ENCODE measurements at regions not wholly inside any gene's neighbourhood (a gene's known extent, or its start where the extent isn't known, plus 50 kb on each side); places are given as distances from the start of the nearest gene placed in this dataset.

DNA sequence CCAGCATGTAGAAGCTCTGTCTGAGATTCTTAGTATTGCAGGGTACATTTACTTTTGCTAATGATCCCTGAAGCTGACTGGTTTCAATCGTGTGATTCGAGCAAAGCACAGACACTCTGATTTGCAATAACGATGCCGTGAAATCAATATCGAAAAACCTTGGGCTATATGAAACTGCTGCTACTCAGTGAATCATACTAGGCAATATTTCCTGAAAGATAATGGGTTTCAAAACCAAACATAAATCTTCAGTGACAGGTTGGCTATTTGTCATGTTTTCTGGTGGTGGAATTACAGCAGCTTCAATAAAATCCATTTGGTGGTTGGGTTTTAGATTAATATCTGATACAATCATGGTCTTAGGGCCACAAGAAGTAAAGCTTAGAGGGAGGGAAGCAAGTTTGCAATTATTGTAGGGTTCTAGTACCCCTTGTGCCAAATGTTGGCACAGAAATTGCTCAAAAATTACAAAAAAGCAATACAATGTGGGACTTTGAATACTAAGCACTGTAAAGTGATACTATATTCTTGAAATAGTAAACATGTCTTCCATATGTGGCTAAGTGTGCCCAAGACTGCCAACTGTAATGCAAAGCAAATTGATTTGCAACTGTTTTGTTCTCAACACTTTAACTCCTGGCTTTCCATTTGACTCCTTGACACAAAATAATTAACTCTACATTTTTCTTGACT, 112.4 kb upstream of the JAZF1 start:
- no peak for DNase-seq (ENCODE audit: low read depth)

GRCh38 chr7:28293527-28293835, 112.9 kb upstream of the JAZF1 start:
- no peak for DNase-seq (ENCODE audit: low read depth)

DNA sequence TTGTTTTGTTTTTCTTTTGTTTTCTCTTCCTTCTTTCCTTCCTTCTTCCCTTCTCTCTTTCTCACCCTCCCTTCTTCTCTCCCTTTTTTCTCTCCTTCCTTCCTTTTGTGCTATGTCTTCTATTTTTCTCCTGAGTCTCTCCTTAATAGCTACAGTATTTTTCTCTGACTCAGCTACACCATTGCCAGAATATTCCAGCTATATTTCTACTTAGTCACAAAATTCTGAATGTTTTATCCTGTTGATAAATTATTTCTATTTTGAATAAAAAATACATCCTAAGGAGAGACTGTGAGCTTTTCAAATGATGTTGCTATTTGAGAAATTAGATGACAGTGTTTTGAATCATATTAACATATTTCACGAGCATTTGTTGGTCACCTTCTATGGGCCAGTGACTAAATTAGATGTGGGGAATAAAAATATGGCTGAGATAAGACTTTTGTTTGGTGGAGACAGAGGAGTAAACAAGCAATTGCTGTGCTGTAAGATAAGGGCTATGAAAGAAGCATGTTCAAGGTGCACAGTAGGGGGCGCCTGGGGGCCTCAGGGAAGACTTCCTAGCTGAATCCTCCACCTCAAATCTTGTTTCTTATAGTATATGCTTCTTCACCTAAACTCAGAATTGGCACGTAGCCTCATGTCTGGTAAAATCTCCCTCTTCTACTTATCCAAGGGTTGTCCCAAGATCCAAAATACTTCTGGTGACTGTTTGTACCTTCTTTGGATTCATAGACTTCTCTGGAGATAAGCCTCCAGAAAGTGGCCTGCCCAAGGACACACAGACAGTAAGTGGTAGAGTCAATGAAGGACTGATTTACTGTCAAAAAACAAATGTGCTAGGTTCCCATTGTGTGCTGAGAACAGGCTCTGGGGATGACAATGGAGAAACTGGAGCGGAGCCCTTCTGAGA, 115.5 kb upstream of the CREB5 start:
- DNase-seq (ENCODE audit: low read depth) = peak; percentile 24

- DNase-seq (ENCODE audit: low read depth) = no peak
Measured at GRCh38 chr7:28297801-28298459, 114.4 kb upstream of the CREB5 start.

DNA sequence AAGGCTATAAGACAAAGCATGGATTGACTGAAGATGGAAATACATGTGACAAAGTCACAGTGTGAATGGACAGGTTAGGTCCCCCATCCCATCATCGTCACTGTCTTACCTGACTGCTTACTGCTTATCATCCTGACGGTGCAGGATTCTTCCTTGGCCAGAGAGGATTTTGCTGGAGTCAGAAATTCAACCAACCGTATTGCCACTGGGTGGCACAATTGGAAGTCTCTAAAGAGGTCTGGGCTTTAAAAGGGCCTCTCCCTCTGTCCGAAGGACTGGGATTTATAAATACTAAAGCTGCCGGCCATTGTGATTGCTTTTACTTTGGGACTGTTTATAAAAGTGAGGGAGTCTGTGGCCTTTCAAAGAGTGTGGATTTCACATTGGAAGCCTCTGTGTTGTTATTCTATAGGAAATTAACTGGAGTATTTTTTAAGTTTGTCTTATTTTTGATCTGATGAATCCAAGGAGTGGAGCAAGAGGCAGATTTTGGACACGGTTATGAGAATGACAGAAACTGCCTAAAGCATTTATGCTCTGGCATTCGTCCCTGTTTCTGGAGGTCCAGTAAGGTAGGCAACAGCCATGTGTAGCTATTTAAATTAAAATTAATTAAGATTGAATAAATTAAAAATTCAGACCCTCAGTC, 113.3 kb upstream of the CREB5 start:
- DNase-seq (ENCODE audit: low read depth) = peak; percentile 61

- DNase-seq (ENCODE audit: low read depth) = no peak
Measured at GRCh38 chr7:28299556-28299955, 112.8 kb upstream of the CREB5 start.

GRCh38 chr7:28300488-28300887, 111.8 kb upstream of the CREB5 start:
- DNase-seq (ENCODE audit: low read depth) = no peak

GRCh38 chr7:28301148-28301641, 111.1 kb upstream of the CREB5 start:
- DNase-seq (ENCODE audit: low read depth) = peak; percentile 51

DNA sequence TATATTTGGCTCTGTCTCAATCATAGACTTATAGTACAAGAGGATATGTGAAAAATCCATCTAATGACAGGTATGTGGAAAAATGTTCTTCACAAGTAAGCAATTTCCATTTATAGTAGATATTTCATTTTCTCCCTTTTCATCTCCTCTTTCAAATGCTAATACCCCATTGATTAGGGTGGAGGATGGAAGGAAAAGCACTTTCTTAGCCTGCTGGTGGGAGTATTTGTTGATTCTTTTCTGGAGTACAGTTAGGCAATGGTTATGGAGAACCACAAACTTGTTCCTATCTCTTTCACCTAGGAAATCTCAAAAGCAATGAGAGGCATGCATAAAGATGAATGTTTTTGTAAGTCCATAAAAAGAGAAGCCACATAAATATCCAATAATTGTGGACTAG, 108.0 kb upstream of the CREB5 start:
- no peak for DNase-seq (ENCODE audit: low read depth)

DNA sequence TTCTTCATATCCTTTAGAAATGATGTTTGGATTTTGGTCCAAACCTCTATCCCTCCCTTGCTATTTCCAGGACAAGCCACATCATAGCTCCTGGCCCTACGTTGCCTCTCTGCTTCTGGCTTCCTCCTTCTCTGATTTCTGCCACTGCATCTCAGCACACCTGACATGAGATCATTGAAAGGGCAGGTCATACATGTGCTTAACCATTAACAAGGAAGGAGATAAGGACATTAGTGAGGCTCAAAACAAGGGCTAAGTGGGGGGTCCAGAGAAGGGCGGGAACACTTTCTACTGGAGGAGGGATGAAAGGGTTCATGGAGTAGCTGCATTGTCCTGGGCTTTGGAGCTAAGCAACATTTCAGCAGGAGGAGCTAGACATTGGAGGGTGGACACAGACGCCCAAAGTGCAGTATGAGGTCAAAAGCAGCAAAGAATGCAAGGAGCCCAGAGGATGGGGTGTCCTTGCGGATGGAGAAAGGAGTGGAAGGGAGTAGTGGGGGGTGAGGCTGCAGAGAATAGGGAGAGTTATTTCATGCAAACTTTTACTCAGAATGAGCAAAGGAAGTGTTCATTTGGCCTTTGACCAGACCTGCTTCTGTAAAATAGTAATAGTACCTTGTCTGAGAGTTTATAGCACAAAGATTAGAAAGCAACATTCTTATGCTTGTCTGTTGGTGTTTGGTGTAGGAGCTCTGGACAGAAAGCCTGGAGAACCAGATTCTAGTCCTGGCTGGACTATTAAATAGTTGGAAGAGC, 102.4 kb upstream of the CREB5 start:
- DNase-seq (ENCODE audit: low read depth) = no peak

GRCh38 chr7:28310460-28310848, 101.9 kb upstream of the CREB5 start:
- no peak for DNase-seq (ENCODE audit: low read depth)

GRCh38 chr7:28311670-28312069, 100.6 kb upstream of the CREB5 start:
- DNase-seq (ENCODE audit: low read depth) = no peak

GRCh38 chr7:28312948-28313347, 99.4 kb upstream of the CREB5 start:
- no peak for DNase-seq (ENCODE audit: low read depth)

GRCh38 chr7:28314841-28315240, 97.5 kb upstream of the CREB5 start:
- no peak for DNase-seq (ENCODE audit: low read depth)

DNA sequence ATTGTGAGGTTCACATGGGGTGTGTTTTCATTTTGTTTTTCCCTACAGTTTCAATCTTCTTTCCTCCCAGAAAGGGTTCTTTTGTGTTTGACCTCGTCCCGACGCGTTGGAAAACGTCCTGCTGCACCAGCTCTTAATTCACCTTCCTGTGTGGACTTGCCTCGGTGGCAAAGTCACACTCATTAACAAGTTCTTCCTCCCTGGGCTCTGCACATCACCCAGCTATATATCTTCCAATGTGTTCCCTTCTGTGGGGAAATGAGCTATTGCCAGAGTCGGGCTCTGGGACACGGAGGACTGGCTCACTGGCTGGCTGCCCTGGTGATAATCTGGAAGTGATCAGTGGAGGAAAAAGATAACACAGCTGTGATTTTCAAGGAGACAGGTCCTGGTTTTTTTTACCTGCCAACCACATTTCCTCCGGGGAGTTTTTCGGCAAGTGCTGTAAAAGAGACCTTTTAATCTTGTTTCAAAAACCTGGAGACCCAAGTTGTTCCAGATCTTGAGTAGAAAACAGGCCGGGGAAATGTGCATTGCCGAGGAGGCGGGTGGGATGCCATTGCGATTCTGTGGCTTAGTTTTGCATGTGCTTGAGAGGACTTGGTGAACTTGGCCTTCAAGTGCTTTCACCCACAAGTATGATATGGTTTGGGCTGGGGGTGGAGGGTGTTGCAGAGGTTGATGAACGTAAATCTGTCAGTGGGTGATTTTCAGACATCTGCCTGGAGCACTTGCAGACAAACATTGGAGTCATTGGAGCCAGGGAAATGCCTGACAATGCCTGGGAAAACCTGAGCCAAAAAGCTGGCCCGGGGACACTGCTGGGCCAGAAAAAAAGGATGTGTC, 96.5 kb upstream of the CREB5 start:
- no peak for DNase-seq (ENCODE audit: low read depth)

GRCh38 chr7:28316489-28316888, 95.8 kb upstream of the CREB5 start:
- peak; percentile 83 for DNase-seq (ENCODE audit: low read depth)

- no peak for DNase-seq (ENCODE audit: low read depth)
Measured at GRCh38 chr7:28318101-28318762, 94.1 kb upstream of the CREB5 start.

DNA sequence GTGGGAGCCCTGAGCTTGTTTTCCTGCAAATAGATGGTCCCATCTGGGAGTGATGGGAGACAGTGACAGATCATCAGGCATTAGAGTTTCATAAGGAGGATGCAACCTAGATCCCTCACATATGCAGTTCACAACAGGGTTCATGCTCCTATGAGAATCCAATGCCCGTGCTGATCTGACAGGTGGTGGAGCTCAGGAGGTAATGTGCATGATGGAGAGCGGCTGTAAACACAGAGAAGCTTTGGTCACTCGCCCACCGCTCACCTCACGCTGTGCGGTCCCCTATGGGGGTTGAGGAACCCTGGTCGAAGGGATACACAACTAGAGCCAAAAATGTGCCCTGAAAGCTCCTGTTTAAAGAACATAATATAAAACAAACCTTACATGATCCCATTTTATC, 88.5 kb upstream of the CREB5 start:
- DNase-seq (ENCODE audit: low read depth) = no peak

- DNase-seq (ENCODE audit: low read depth) = no peak
Measured at GRCh38 chr7:28328146-28328545, 84.2 kb upstream of the CREB5 start.

Measured in fibroblast of gingiva (primary cell).